ENCODE measurements at regions not wholly inside any gene's neighbourhood (a gene's known extent, or its start where the extent isn't known, plus 50 kb on each side); places are given as distances from the start of the nearest gene placed in this dataset.
A peak's percentile ranks its signal among the peaks of the same experiment; 100 is the strongest.

DNA sequence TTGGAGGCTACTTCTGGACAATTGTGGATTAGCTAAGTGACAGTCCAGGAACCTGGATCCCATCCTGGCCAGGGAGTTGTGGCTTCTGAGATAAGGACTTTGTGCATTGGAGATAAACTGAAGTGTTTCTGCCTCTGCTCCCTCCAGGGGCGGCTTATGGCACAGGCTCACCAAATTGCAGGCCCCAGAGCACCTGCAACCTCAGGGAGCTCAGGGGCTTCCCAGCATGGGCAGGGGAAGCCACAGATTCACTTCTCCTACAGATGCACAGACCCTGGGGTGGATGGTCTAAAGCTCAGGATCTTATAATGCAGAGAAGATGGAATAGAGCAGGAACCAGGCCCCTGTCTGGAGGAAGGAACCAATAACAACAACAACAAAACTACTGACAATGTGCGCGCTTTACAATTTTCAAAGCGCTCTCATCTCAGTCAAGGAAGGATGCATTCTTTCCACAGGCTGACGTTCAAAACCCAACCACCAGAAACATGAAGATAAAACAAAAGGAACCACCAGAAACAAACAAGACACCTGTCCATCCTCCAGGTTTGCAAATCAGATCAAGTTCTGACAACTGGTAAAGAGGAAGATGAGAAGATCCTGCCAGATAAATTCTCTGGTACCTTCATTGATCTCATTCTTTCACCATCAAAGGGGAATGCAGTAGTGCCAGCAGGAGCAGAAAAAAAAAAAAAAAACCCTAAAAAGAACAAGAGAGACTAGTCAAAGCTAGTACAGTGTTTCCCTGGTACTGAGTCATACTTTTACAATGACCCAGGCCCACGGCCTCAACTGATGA lies 121.0 kb upstream of the IRF2BP2 start (continued):
- TF ChIP-seq, protein P1, sequence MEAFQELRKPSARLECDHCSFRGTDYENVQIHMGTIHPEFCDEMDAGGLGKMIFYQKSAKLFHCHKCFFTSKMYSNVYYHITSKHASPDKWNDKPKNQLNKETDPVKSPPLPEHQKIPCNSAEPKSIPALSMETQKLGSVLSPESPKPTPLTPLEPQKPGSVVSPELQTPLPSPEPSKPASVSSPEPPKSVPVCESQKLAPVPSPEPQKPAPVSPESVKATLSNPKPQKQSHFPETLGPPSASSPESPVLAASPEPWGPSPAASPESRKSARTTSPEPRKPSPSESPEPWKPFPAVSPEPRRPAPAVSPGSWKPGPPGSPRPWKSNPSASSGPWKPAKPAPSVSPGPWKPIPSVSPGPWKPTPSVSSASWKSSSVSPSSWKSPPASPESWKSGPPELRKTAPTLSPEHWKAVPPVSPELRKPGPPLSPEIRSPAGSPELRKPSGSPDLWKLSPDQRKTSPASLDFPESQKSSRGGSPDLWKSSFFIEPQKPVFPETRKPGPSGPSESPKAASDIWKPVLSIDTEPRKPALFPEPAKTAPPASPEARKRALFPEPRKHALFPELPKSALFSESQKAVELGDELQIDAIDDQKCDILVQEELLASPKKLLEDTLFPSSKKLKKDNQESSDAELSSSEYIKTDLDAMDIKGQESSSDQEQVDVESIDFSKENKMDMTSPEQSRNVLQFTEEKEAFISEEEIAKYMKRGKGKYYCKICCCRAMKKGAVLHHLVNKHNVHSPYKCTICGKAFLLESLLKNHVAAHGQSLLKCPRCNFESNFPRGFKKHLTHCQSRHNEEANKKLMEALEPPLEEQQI (IDR thresholded peaks at IDR 0.05) = no peak
- TF ChIP-seq ZBTB1 (CRISPR knock-in tag; IDR thresholded peaks at IDR 0.05; ENCODE audit: borderline replicate concordance, low read depth) (no peak), PML (IDR thresholded peaks at IDR 0.05; ENCODE audit: low read length) (0 out of 2 replicates have a peak, but pooled peaks have one; percentile 54), IFI16 (CRISPR knock-in tag; IDR thresholded peaks at IDR 0.05) (no peak), ZNF707 (CRISPR knock-in tag; conservative IDR thresholded peaks at IDR 0.05) (no peak), MTA1 (IDR thresholded peaks at IDR 0.05; ENCODE audit: borderline replicate concordance) (peak; percentile 30; the same call in 1 of the 2 replicates), CC2D1A (IDR thresholded peaks at IDR 0.05) (peak; percentile 64; the same call in 1 of the 2 replicates), RBM39 (optimal IDR thresholded peaks at IDR 0.05; ENCODE audit: low read depth, low read length) (peak; percentile 54), SP1 (CRISPR knock-in tag; IDR thresholded peaks at IDR 0.05) (no peak), RBM14 (IDR thresholded peaks at IDR 0.05; ENCODE audit: borderline replicate concordance, insufficient read depth, low read depth, low read length) (no peak)
- TF ChIP-seq, protein P2, sequence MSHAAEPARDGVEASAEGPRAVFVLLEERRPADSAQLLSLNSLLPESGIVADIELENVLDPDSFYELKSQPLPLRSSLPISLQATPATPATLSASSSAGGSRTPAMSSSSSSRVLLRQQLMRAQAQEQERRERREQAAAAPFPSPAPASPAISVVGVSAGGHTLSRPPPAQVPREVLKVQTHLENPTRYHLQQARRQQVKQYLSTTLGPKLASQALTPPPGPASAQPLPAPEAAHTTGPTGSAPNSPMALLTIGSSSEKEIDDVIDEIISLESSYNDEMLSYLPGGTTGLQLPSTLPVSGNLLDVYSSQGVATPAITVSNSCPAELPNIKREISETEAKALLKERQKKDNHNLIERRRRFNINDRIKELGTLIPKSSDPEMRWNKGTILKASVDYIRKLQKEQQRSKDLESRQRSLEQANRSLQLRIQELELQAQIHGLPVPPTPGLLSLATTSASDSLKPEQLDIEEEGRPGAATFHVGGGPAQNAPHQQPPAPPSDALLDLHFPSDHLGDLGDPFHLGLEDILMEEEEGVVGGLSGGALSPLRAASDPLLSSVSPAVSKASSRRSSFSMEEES (CRISPR knock-in tag; IDR thresholded peaks at IDR 0.05) = no peak
- TF ChIP-seq, protein P3, sequence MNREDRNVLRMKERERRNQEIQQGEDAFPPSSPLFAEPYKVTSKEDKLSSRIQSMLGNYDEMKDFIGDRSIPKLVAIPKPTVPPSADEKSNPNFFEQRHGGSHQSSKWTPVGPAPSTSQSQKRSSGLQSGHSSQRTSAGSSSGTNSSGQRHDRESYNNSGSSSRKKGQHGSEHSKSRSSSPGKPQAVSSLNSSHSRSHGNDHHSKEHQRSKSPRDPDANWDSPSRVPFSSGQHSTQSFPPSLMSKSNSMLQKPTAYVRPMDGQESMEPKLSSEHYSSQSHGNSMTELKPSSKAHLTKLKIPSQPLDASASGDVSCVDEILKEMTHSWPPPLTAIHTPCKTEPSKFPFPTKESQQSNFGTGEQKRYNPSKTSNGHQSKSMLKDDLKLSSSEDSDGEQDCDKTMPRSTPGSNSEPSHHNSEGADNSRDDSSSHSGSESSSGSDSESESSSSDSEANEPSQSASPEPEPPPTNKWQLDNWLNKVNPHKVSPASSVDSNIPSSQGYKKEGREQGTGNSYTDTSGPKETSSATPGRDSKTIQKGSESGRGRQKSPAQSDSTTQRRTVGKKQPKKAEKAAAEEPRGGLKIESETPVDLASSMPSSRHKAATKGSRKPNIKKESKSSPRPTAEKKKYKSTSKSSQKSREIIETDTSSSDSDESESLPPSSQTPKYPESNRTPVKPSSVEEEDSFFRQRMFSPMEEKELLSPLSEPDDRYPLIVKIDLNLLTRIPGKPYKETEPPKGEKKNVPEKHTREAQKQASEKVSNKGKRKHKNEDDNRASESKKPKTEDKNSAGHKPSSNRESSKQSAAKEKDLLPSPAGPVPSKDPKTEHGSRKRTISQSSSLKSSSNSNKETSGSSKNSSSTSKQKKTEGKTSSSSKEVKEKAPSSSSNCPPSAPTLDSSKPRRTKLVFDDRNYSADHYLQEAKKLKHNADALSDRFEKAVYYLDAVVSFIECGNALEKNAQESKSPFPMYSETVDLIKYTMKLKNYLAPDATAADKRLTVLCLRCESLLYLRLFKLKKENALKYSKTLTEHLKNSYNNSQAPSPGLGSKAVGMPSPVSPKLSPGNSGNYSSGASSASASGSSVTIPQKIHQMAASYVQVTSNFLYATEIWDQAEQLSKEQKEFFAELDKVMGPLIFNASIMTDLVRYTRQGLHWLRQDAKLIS (CRISPR knock-in tag; IDR thresholded peaks at IDR 0.05) = 0 out of 2 replicates have a peak, but pooled peaks have one; percentile 14
- TF ChIP-seq, protein P4, sequence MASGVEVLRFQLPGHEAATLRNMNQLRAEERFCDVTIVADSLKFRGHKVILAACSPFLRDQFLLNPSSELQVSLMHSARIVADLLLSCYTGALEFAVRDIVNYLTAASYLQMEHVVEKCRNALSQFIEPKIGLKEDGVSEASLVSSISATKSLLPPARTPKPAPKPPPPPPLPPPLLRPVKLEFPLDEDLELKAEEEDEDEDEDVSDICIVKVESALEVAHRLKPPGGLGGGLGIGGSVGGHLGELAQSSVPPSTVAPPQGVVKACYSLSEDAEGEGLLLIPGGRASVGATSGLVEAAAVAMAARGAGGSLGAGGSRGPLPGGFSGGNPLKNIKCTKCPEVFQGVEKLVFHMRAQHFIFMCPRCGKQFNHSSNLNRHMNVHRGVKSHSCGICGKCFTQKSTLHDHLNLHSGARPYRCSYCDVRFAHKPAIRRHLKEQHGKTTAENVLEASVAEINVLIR (CRISPR knock-in tag; IDR thresholded peaks at IDR 0.05) = no peak
- TF ChIP-seq, protein P5, sequence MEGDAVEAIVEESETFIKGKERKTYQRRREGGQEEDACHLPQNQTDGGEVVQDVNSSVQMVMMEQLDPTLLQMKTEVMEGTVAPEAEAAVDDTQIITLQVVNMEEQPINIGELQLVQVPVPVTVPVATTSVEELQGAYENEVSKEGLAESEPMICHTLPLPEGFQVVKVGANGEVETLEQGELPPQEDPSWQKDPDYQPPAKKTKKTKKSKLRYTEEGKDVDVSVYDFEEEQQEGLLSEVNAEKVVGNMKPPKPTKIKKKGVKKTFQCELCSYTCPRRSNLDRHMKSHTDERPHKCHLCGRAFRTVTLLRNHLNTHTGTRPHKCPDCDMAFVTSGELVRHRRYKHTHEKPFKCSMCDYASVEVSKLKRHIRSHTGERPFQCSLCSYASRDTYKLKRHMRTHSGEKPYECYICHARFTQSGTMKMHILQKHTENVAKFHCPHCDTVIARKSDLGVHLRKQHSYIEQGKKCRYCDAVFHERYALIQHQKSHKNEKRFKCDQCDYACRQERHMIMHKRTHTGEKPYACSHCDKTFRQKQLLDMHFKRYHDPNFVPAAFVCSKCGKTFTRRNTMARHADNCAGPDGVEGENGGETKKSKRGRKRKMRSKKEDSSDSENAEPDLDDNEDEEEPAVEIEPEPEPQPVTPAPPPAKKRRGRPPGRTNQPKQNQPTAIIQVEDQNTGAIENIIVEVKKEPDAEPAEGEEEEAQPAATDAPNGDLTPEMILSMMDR (IDR thresholded peaks at IDR 0.05 in 2 of 3, conservative IDR thresholded peaks at IDR 0.05 in 1 of 3; ENCODE audit: insufficient read depth in 2 of 3, low read depth in 1 of 3, low read length in 3 of 3) = peak in 2 of 3 experiments; percentile 61 to 62; a peak in 5 of 6 replicates

All from K562 (cell line).